ENCODE measurements at regions not wholly inside any gene's neighbourhood (a gene's known extent, or its start where the extent isn't known, plus 50 kb on each side); places are given as distances from the start of the nearest gene placed in this dataset.

DNA sequence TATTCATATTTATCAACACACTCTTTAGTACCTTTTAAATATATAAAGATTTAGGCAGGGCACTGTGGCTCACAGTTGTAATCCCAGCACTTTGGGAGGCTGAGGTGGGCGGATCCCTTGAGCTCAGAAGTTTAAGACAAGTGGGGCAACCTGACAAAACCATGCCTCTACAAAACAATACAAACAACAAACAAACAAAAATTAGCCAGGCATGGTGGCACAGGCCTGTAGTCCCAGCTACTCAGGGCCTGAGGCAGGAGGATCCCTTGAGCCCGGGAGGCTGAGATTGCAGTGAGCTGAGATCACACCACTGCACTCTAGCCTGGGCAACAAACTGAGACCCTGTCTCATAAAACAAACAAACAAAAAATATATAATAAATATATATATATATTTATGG is 1748.3 kb upstream of the PCDH20 start:
- no peak for TF ChIP-seq POLR2A (IDR thresholded peaks at IDR 0.05; ENCODE audit: borderline replicate concordance, extremely low read depth, insufficient read depth, insufficient read length)
- no peak for TF ChIP-seq CTCF (IDR thresholded peaks at IDR 0.05 in 2 of 3, conservative IDR thresholded peaks at IDR 0.05 in 1 of 3; ENCODE audit: borderline replicate concordance in 1 of 3, insufficient read depth in 1 of 3, low read depth in 2 of 3, low read length in 2 of 3)
- no peak for TF ChIP-seq JUND (IDR thresholded peaks at IDR 0.05)
- no peak for TF ChIP-seq ZFX (IDR thresholded peaks at IDR 0.05)
- TF ChIP-seq TCF7L2 (IDR thresholded peaks at IDR 0.05; ENCODE audit: borderline replicate concordance, extremely low read depth, insufficient read depth, insufficient read length): no peak
- TF ChIP-seq EZH2 (IDR thresholded peaks at IDR 0.05): no peak
- TF ChIP-seq POLR2AphosphoS5 (IDR thresholded peaks at IDR 0.05; ENCODE audit: low read depth, low read length): no peak
- no peak for TF ChIP-seq SIN3A (IDR thresholded peaks at IDR 0.05; ENCODE audit: low read depth)
- no peak for TF ChIP-seq EZH2phosphoT487 (IDR thresholded peaks at IDR 0.05; ENCODE audit: borderline replicate concordance)
- no peak for TF ChIP-seq FOSL1 (IDR thresholded peaks at IDR 0.05; ENCODE audit: low read depth)
- TF ChIP-seq, protein P1, sequence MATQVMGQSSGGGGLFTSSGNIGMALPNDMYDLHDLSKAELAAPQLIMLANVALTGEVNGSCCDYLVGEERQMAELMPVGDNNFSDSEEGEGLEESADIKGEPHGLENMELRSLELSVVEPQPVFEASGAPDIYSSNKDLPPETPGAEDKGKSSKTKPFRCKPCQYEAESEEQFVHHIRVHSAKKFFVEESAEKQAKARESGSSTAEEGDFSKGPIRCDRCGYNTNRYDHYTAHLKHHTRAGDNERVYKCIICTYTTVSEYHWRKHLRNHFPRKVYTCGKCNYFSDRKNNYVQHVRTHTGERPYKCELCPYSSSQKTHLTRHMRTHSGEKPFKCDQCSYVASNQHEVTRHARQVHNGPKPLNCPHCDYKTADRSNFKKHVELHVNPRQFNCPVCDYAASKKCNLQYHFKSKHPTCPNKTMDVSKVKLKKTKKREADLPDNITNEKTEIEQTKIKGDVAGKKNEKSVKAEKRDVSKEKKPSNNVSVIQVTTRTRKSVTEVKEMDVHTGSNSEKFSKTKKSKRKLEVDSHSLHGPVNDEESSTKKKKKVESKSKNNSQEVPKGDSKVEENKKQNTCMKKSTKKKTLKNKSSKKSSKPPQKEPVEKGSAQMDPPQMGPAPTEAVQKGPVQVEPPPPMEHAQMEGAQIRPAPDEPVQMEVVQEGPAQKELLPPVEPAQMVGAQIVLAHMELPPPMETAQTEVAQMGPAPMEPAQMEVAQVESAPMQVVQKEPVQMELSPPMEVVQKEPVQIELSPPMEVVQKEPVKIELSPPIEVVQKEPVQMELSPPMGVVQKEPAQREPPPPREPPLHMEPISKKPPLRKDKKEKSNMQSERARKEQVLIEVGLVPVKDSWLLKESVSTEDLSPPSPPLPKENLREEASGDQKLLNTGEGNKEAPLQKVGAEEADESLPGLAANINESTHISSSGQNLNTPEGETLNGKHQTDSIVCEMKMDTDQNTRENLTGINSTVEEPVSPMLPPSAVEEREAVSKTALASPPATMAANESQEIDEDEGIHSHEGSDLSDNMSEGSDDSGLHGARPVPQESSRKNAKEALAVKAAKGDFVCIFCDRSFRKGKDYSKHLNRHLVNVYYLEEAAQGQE (IDR thresholded peaks at IDR 0.05; ENCODE audit: low read depth): no peak
- no peak for TF ChIP-seq MAX (IDR thresholded peaks at IDR 0.05)

All from HCT116 (cell line).